Heart right ventricle (tissue), 16 donors: ENCODE measurements at regions not wholly inside any gene's neighbourhood (a gene's known extent, or its start where the extent isn't known, plus 50 kb on each side); places are given as distances from the start of the nearest gene placed in this dataset.

ENCODE experiments used
- ATAC-seq, 8 donors: fragments of 200-7000 bp; cut with Tn5 transposase; one replicate each; pipeline ENCODE4 v1.9.1; 2020; ENCODE audit warnings: mild to moderate bottlenecking in 8 of 8, moderate library complexity in 8 of 8, moderate number of reproducible peaks in 1 of 8
- DNase-seq, 2 donors: peaks; one replicate each; pipeline ENCODE4 v3.0.0-alpha.2; 2020
- H3K27ac ChIP-seq, 10 donors: fragments of 200-600 bp; sonication (generic) in 2 of 10; one replicate each; pipeline versions ENCODE4 v1.5.0 to v1.8.0; 2020 to 2022; ENCODE audit warnings: mild to moderate bottlenecking in 3 of 10
- H3K27me3 ChIP-seq, 7 donors: fragments of 200-600 bp; one replicate each; pipeline ENCODE4 v1.8.0; 2021 to 2022; ENCODE audit warnings: mild to moderate bottlenecking in 2 of 7
- H3K36me3 ChIP-seq, 9 donors: fragments of 200-600 bp; sonication (generic) in 1 of 9; one replicate each; pipeline versions ENCODE4 v1.5.0 to v1.8.0; 2020 to 2022; ENCODE audit warnings: mild to moderate bottlenecking in 2 of 9
- H3K4me1 ChIP-seq, 9 donors: fragments of 200-600 bp; sonication (generic) in 1 of 9; one replicate each; pipeline versions ENCODE4 v1.5.0 to v1.8.0; 2020 to 2022; ENCODE audit warnings: mild to moderate bottlenecking in 4 of 9
- H3K4me3 ChIP-seq, 10 donors: fragments of 200-600 bp; sonication (generic) in 2 of 10; one replicate each; pipeline versions ENCODE4 v1.5.0 to v1.8.0; 2020 to 2022; ENCODE audit warnings: mild to moderate bottlenecking in 7 of 10, moderate library complexity in 2 of 10
- H3K9me3 ChIP-seq, 11 donors: fragments of 200-600 bp in 10 of 11; sonication (generic) in 2 of 11; one replicate each; pipeline versions ENCODE4 v1.5.0 to v1.8.0; 2013 to 2022; ENCODE audit warnings: mild to moderate bottlenecking in 2 of 11, control low read depth in 1 of 11, moderate library complexity in 1 of 11
- WGBS, 2 donors: extraction: QIAGEN DNeasy Blood & Tissue Kit; methylation state at CpG; one replicate each; pipeline ENCODE4 v1.1.7; 2013; ENCODE audit warnings: inconsistent platforms in 1 of 2; 5-methylcytosine and 5-hydroxymethylcytosine counted together
- intact Hi-C, 10 donors: fragments of 100-400 bp; cut with DNase I; formaldehyde crosslinking; loops; one replicate each; pipeline versions ENCODE4 v1.11.1 to v1.14.2; 2022
- TF ChIP-seq, protein P1 (sequence below), 9 donors: fragments of 200-600 bp; sonication (generic) in 2 of 9; IDR thresholded peaks; one replicate each; pipeline versions ENCODE4 v1.5.0 to v1.8.0; 2021 to 2022; ENCODE audit warnings: antibody characterized with exemption in 9 of 9, mild to moderate bottlenecking in 5 of 9, moderate library complexity in 1 of 9
- donor health status: Arrhythmogenic right ventricular cardiomyopathy.
- donor health status: ischemic (EF 13 %, LVEDD 7.1; RV severe dilation, severe dysfunction).
- donor health status: healthy with polysubstance abuse.
- donor health status: DM: no; HTN: yes; CAD: no.
- donor health status: DM: no; HTN: no; CAD: no.
- donor health status: ischemic (EF 25% LVEDD 6.9; RV normal size, moderate dysfunction).
- donor health status: ischemic (EF 25% LVEDD 5.7; RV mildly dilated, moderate dysfunction).
- donor health status: healthy.
- donor health status: DM: yes; HTN: yes; CAD: no.
- donor health status: Ischemic cardiomyopathy.
- donor health status: ischemic (EF 35%, LVEDD 5.7; RV mildly dilated, moderate dysfunction).
- donor health status: nonischemic (EF 11% LVEDD 7.7; RV severe dilation, severe dysfunction).
- donor health status: DM: yes; HTN: yes; CAD: no.
- donor health status: PGD.
- donor health status: ischemic (EF 29% LVEDD 5.4; RV normal size, mild dysfunction).
- donor health status: nonischemic (EF 23%, LVEDD 6.1; RV moderate dilation, normal function).

GRCh38 chr16:5590416-5590815 is 492.8 kb upstream of the EEF2KMT start:
- H3K27ac ChIP-seq: no peak overlapping the region
- TF ChIP-seq, protein P1, sequence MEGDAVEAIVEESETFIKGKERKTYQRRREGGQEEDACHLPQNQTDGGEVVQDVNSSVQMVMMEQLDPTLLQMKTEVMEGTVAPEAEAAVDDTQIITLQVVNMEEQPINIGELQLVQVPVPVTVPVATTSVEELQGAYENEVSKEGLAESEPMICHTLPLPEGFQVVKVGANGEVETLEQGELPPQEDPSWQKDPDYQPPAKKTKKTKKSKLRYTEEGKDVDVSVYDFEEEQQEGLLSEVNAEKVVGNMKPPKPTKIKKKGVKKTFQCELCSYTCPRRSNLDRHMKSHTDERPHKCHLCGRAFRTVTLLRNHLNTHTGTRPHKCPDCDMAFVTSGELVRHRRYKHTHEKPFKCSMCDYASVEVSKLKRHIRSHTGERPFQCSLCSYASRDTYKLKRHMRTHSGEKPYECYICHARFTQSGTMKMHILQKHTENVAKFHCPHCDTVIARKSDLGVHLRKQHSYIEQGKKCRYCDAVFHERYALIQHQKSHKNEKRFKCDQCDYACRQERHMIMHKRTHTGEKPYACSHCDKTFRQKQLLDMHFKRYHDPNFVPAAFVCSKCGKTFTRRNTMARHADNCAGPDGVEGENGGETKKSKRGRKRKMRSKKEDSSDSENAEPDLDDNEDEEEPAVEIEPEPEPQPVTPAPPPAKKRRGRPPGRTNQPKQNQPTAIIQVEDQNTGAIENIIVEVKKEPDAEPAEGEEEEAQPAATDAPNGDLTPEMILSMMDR (IDR thresholded peaks at IDR 0.05): no peak
- H3K4me3 ChIP-seq: no peak overlapping the region
- H3K9me3 ChIP-seq: peaks cover 0 to 7% (median 0%) of the 10 kb centered on the region in 11 donors
- DNase-seq (no peak), ATAC-seq (no peak)
- intact Hi-C loops: no loop called here
- H3K27me3 ChIP-seq: no peaks in the 10 kb centered on the region
- no peaks in the 10 kb centered on the region for H3K36me3 ChIP-seq
- WGBS, 2 donors: 71 to 74% methylated on average over 8 of the region's 8 CpGs
- no peaks in the 10 kb centered on the region for H3K4me1 ChIP-seq

- no peaks in the 10 kb centered on the region for H3K36me3 ChIP-seq
- ATAC-seq: no peak
- H3K4me1 ChIP-seq: no peaks in the 10 kb centered on the region
- no peak for DNase-seq
- H3K27ac ChIP-seq: no peak overlapping the region
- TF ChIP-seq, protein P1 (IDR thresholded peaks at IDR 0.05): no peak
- H3K4me3 ChIP-seq: no peak overlapping the region
- H3K27me3 ChIP-seq: no peaks in the 10 kb centered on the region
- peaks cover 0 to 2% (median 0%) of the 10 kb centered on the region in 11 donors for H3K9me3 ChIP-seq
- 57 to 58% methylated on average over 7 of the region's 7 CpGs for WGBS, 2 donors
- intact Hi-C loops: no loop called here
These were observed 492.3 kb upstream of the EEF2KMT start for GRCh38 chr16:5589812-5590373.

DNA sequence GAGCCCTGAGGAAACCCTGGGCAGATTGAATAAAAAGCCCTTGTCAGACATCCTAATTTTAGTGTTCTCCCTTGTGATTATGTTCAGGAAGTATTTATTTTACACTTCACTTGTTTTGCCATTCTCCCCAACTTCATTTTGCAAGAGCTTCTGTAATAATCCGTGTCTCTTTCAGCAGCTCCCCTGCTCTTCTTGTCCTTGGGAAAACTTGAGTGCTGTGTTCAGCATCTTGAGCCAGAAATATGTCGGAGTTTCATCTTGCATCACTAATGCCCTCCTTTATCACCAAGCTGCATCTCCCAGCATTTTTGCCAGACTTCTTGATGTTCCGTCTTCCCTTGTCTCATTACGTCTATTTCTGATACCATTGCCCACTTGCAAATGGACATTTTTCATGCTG is 486.5 kb upstream of the EEF2KMT start:
- TF ChIP-seq, protein P1 (IDR thresholded peaks at IDR 0.05): no peak
- Histone ChIP-seq H3K27me3 (peaks cover 0 to 9% (median 0%) of the 10 kb centered on the region in 7 donors), H3K4me3 (no peak overlapping the region), H3K9me3 (no peaks in the 10 kb centered on the region), H3K4me1 (no peaks in the 10 kb centered on the region), H3K36me3 (no peaks in the 10 kb centered on the region), H3K27ac (no peak overlapping the region)
- intact Hi-C loops: no loop called here
- DNase-seq (no peak), ATAC-seq (no peak)
- WGBS, 2 donors: 74 to 77% methylated on average over 4 of the region's 4 CpGs

GRCh38 chr16:5582529-5582928 is 484.9 kb upstream of the EEF2KMT start:
- TF ChIP-seq, protein P1 (IDR thresholded peaks at IDR 0.05): no peak
- H3K4me3 ChIP-seq: no peak overlapping the region
- no peak for ATAC-seq

More at GRCh38 chr16:5582529-5582928, 484.9 kb upstream of the EEF2KMT start:
- intact Hi-C loops: no loop called here
- Histone ChIP-seq H3K4me1 (no peaks in the 10 kb centered on the region), H3K9me3 (no peaks in the 10 kb centered on the region), H3K27me3 (peaks cover 0 to 9% (median 0%) of the 10 kb centered on the region in 7 donors), H3K36me3 (no peaks in the 10 kb centered on the region), H3K27ac (no peak overlapping the region)
- 61 to 63% methylated on average over 7 of the region's 7 CpGs for WGBS, 2 donors
- no peak for DNase-seq
